K562 (cell line): ENCODE measurements at regions not wholly inside any gene's neighbourhood (a gene's known extent, or its start where the extent isn't known, plus 50 kb on each side); places are given as distances from the start of the nearest gene placed in this dataset.

ENCODE experiments used
- ATAC-seq: fragments of 200-7000 bp; cut with Tn5 transposase; 3 replicates; pipeline ENCODE4 v1.9.1; 2020; ENCODE audit warnings: moderate library complexity
- BruUV-seq: library from RNA; stranded (reverse); fragments of 400-500 nt; replicated peaks from 2 replicates; lab custom pipeline; 2021; lab: Mats Ljungman, UMichigan
- CTCF ChIA-PET: fragments of 300-600 bp; formaldehyde crosslinking; extraction: SDS; loops from one replicate; lab custom pipeline; 2021; ENCODE audit warnings: low intra/inter-chr PET ratio; lab: Yijun Ruan, JAX
- POLR2A ChIA-PET: fragments of 300-600, 350-650 bp; sonication (Branson Sonifier 250); formaldehyde crosslinking; extraction: SDS; loops from one replicate; lab custom pipeline; 2021; ENCODE audit warnings: antibody characterized with exemption, inconsistent platforms; lab: Yijun Ruan, JAX
- DNase-seq, 4 experiments: peaks; one replicate each; pipeline versions ENCODE4 v3.0.0 to v3.0.0-alpha.2; 2011 to 2018; ENCODE audit warnings: low spot score in 3 of 4, mixed read lengths in 3 of 4; ENCODE audit errors: extremely low read depth in 1 of 4
- FAIRE-seq: peaks from 2 replicates; lab custom pipeline; 2011; peaks lifted over from hg19 to GRCh38; lab: Jason Lieb, UNC
- H2AFZ ChIP-seq: 2 replicates; pipeline ENCODE4 v1.6.0; 2011; ENCODE audit warnings: low read depth, low read length, control low read depth, inconsistent platforms
- H3K27ac ChIP-seq: fragments of 200-600 bp; 3 replicates; pipeline ENCODE4 v1.8.0; 2011; ENCODE audit warnings: low read depth, mild to moderate bottlenecking, control low read depth, inconsistent platforms, low read length, moderate library complexity, mixed read lengths; ENCODE audit errors: extremely low read depth
- H3K27me3 ChIP-seq, 2 experiments: fragments of 300-600 bp in 1 of 2; 2 replicates in 1 of 2; 3 replicates in 1 of 2; pipeline versions ENCODE4 v1.6.0 to v1.8.0; 2011; ENCODE audit warnings: inconsistent platforms in 2 of 2, low read length in 2 of 2, mild to moderate bottlenecking in 1 of 2, mixed read lengths in 1 of 2, moderate library complexity in 1 of 2; ENCODE audit not compliant: control insufficient read depth in 2 of 2, insufficient read depth in 2 of 2
- H3K36me3 ChIP-seq: fragments of 300-600 bp; 3 replicates; pipeline ENCODE4 v1.8.0; 2011; ENCODE audit warnings: mild to moderate bottlenecking, low read length, inconsistent platforms; ENCODE audit not compliant: control insufficient read depth, insufficient read depth
- H3K4me1 ChIP-seq, 2 experiments: fragments of 200-600 bp in 1 of 2; replicated peaks in 1 of 2; 2 replicates in 1 of 2; 3 replicates in 1 of 2; pipeline versions ENCODE4 v1.5.1 to v1.8.0; 2011; ENCODE audit warnings: inconsistent platforms in 2 of 2, low read length in 2 of 2, mild to moderate bottlenecking in 1 of 2, mixed read lengths in 1 of 2, moderate library complexity in 1 of 2; ENCODE audit not compliant: control insufficient read depth in 2 of 2, insufficient read depth in 2 of 2
- H3K4me2 ChIP-seq: 2 replicates; pipeline ENCODE4 v1.6.1; 2011; ENCODE audit warnings: low read length, control low read depth, inconsistent platforms, mixed read lengths; ENCODE audit not compliant: insufficient read depth
- H3K4me3 ChIP-seq: fragments of 200-600 bp; sonication (generic), shearing (Covaris generic); 2 replicates; pipeline ENCODE4 v1.5.1; 2016; ENCODE audit warnings: control low read depth, inconsistent platforms
- H3K79me2 ChIP-seq: fragments of 200-600 bp; 3 replicates; pipeline ENCODE4 v1.8.0; 2011; ENCODE audit warnings: low read length, inconsistent platforms; ENCODE audit not compliant: control insufficient read depth, insufficient read depth
- H3K9ac ChIP-seq, 2 experiments: 2 replicates each; pipeline versions ENCODE4 v1.6.0 to v1.6.1; 2011; ENCODE audit warnings: low read depth in 2 of 2, low read length in 2 of 2, control low read depth in 1 of 2, inconsistent platforms in 1 of 2, mild to moderate bottlenecking in 1 of 2, mixed read lengths in 1 of 2; ENCODE audit not compliant: insufficient read depth in 1 of 2
- H3K9me1 ChIP-seq: one replicate; pipeline ENCODE4 v1.6.0; 2011; ENCODE audit warnings: inconsistent platforms, mild to moderate bottlenecking, low read length, moderate library complexity; ENCODE audit not compliant: control insufficient read depth, insufficient read depth
- H3K9me3 ChIP-seq: replicated peaks from 2 replicates; pipeline ENCODE4 v1.5.1; 2011; ENCODE audit warnings: low read depth, low read length, inconsistent platforms; ENCODE audit not compliant: control insufficient read depth, insufficient read depth
- H4K20me1 ChIP-seq: replicated peaks from 2 replicates; pipeline ENCODE4 v1.6.1; 2011; ENCODE audit warnings: low read length, inconsistent platforms, mixed read lengths; ENCODE audit not compliant: control insufficient read depth, insufficient read depth
- ATF4 ChIP-seq: fragments of 450-650 bp; formaldehyde crosslinking; IDR thresholded peaks from 2 replicates; pipeline ENCODE4 v1.4.0; 2022; ENCODE audit warnings: mild to moderate bottlenecking, moderate library complexity
- CBX1 ChIP-seq: sonication (generic); IDR thresholded peaks from 2 replicates; pipeline ENCODE4 v1.6.1; 2016; ENCODE audit warnings: antibody characterized with exemption, low read depth, mild to moderate bottlenecking
- E2F1 ChIP-seq: sonication (generic); formaldehyde crosslinking; IDR thresholded peaks from 2 replicates; pipeline ENCODE4 v1.8.1; 2023; ENCODE audit warnings: mild to moderate bottlenecking, missing genetic modification reagents, moderate library complexity
- ESRRA ChIP-seq: fragments of 450-650 bp; IDR thresholded peaks from 2 replicates; pipeline ENCODE4 v1.6.1; 2014; ENCODE audit warnings: low read depth, mild to moderate bottlenecking, moderate library complexity, borderline replicate concordance
- HNRNPLL ChIP-seq: fragments of 200-400 bp; formaldehyde crosslinking; IDR thresholded peaks from 2 replicates; pipeline ENCODE4 v1.6.1; 2017; ENCODE audit warnings: low read length, low read depth, mild to moderate bottlenecking; ENCODE audit not compliant: poor library complexity, severe bottlenecking
- MBD2 ChIP-seq: sonication (generic); IDR thresholded peaks from 2 replicates; pipeline ENCODE4 v1.6.1; 2016; ENCODE audit warnings: low read depth, borderline replicate concordance
- MTA1 ChIP-seq: fragments of 450-650 bp; IDR thresholded peaks from 2 replicates; pipeline ENCODE4 v1.6.1; 2017; ENCODE audit warnings: borderline replicate concordance
- MYC ChIP-seq, 2 experiments: fragments of 250-450 bp in 1 of 2; sonication (Bioruptor Pico) in 1 of 2; IDR thresholded peaks; 2 replicates each; pipeline versions ENCODE4 v1.5.1 to v1.6.1; 2012 to 2021; ENCODE audit warnings: low read depth in 2 of 2, borderline replicate concordance in 1 of 2, improper control_type of control experiment in 1 of 2, low read length in 1 of 2, mild to moderate bottlenecking in 1 of 2, moderate library complexity in 1 of 2
- NCOA4 ChIP-seq: fragments of 450-650 bp; IDR thresholded peaks from 2 replicates; pipeline ENCODE4 v1.6.1; 2018; ENCODE audit warnings: mild to moderate bottlenecking; ENCODE audit not compliant: partially characterized antibody
- PKNOX1 ChIP-seq: fragments of 450-650 bp; IDR thresholded peaks from 2 replicates; pipeline ENCODE4 v1.6.1; 2016
- RB1 ChIP-seq: fragments of 450-650 bp; IDR thresholded peaks from 2 replicates; pipeline ENCODE4 v1.6.1; 2017; ENCODE audit warnings: low read depth, mild to moderate bottlenecking
- SMAD3 ChIP-seq: fragments of 450-650 bp; formaldehyde crosslinking; conservative IDR thresholded peaks from 2 replicates; pipeline ENCODE4 v1.4.0; 2020; ENCODE audit warnings: mild to moderate bottlenecking
- XRCC3 ChIP-seq: fragments of 450-650 bp; IDR thresholded peaks from 2 replicates; pipeline ENCODE4 v1.6.1; 2017; ENCODE audit warnings: mild to moderate bottlenecking, moderate library complexity
- ZKSCAN3 ChIP-seq: fragments of 250-450 bp; sonication (Bioruptor Pico); IDR thresholded peaks from 2 replicates; pipeline ENCODE4 v1.4.0; 2020
- ZNF398 ChIP-seq: fragments of 250-450 bp; sonication (Bioruptor Pico); IDR thresholded peaks from 2 replicates; pipeline ENCODE4 v1.8.0; 2021; ENCODE audit warnings: moderate library complexity, mild to moderate bottlenecking, inconsistent platforms
- ZSCAN32 ChIP-seq: fragments of 450-650 bp; formaldehyde crosslinking; IDR thresholded peaks from 2 replicates; pipeline ENCODE4 v1.4.0; 2020; ENCODE audit warnings: mild to moderate bottlenecking, moderate library complexity
- WGBS: fragments of 100-300 bp; shearing (Covaris generic); methylation state at CpG from one replicate; pipeline ENCODE4 v1.1.6; 2016; ENCODE audit warnings: low coverage, mixed read lengths; ENCODE audit not compliant: insufficient coverage; ENCODE audit errors: missing lambda C conversion rate; 5-methylcytosine and 5-hydroxymethylcytosine counted together
- in situ Hi-C: fragments of 300-500 bp; cut with MboI; formaldehyde crosslinking; loops from 4 replicates; pipeline ENCODE4 v1.15.0; 2018; ENCODE audit warnings: inconsistent platforms, mixed read lengths
- intact Hi-C: fragments of 100-400 bp; cut with micrococcal nuclease; formaldehyde crosslinking; loops from 2 replicates; pipeline ENCODE4 v1.14.2; 2022

- H3K4me1 ChIP-seq, result no peaks in the 10 kb centered on the region
- FAIRE-seq, result no peak
- H4K20me1 ChIP-seq, result no peaks in the 10 kb centered on the region
- H3K79me2 ChIP-seq, result no peaks in the 10 kb centered on the region
- ATAC-seq, result no peak
- H3K9ac ChIP-seq, result no peak overlapping the region
- BruUV-seq, result no TSS peak
- H3K27me3 ChIP-seq, result no peaks in the 10 kb centered on the region
- no peak overlapping the region for H3K4me3 ChIP-seq
- H3K36me3 ChIP-seq, result no peaks in the 10 kb centered on the region
- ChIA-PET POLR2A (no interaction called here), CTCF (no interaction called here)
- in situ Hi-C loops, result no loop called here
- H2AFZ ChIP-seq, result no peak overlapping the region
- H3K9me3 ChIP-seq, result no peaks in the 10 kb centered on the region
- no peak overlapping the region for H3K27ac ChIP-seq
- no peak overlapping the region for H3K4me2 ChIP-seq
- 0% methylated on average over 1 of the region's 1 CpG for WGBS
- DNase-seq, result no peak
- intact Hi-C loops, result no loop called here
- H3K9me1 ChIP-seq, result no peaks in the 10 kb centered on the region
- TF ChIP-seq ZSCAN32 (CRISPR knock-in tag) (no peak), ZNF398 (CRISPR knock-in tag) (no peak), SMAD3 (CRISPR knock-in tag) (no peak), ESRRA (no peak), MYC (IDR thresholded peaks at IDR 0.05; ENCODE audit: low read depth, low read length) (no peak), MYC (CRISPR knock-in tag; IDR thresholded peaks at IDR 0.05; ENCODE audit: borderline replicate concordance, low read depth) (no peak), HNRNPLL (no peak), E2F1 (CRISPR knock-in tag) (no peak), ATF4 (CRISPR knock-in tag) (no peak), ZKSCAN3 (CRISPR knock-in tag) (no peak), MBD2 (no peak), XRCC3 (no peak), RB1 (no peak), NCOA4 (no peak), CBX1 (no peak), MTA1 (no peak), PKNOX1 (no peak)
Measured at GRCh38 chr12:84643993-84644392, 268.6 kb downstream of the SLC6A15 start.
